Ectodermal cell (in vitro differentiated cells): ENCODE measurements at regions not wholly inside any gene's neighbourhood (a gene's known extent, or its start where the extent isn't known, plus 50 kb on each side); places are given as distances from the start of the nearest gene placed in this dataset.

ENCODE experiments used
- H3K27ac ChIP-seq: 2 replicates; pipeline ENCODE4 v1.7.0; 2013; ENCODE audit warnings: mild to moderate bottlenecking, low read depth, low read length; ENCODE audit not compliant: insufficient read depth, poor library complexity, severe bottlenecking
- H3K27me3 ChIP-seq: 2 replicates; pipeline ENCODE4 v1.7.0; 2013; ENCODE audit warnings: mild to moderate bottlenecking, low read length; ENCODE audit not compliant: insufficient read depth, control insufficient read depth, poor library complexity, severe bottlenecking
- H3K36me3 ChIP-seq: one replicate; pipeline ENCODE4 v1.7.0; 2013; ENCODE audit warnings: low read length; ENCODE audit not compliant: control insufficient read depth, insufficient read depth
- H3K4me1 ChIP-seq: one replicate; pipeline ENCODE4 v1.7.0; 2013; ENCODE audit warnings: low read length; ENCODE audit not compliant: control insufficient read depth, insufficient read depth
- H3K4me3 ChIP-seq: 2 replicates; pipeline ENCODE4 v1.7.0; 2013; ENCODE audit warnings: low read depth, low read length, control low read depth; ENCODE audit not compliant: insufficient read depth
- H3K9me3 ChIP-seq: 2 replicates; pipeline ENCODE4 v1.7.0; 2013; ENCODE audit warnings: mild to moderate bottlenecking, low read length, moderate library complexity; ENCODE audit not compliant: control insufficient read depth
- WGBS, 2 experiments: methylation state at CpG; one replicate each; pipeline ENCODE4 v1.1.7; 2013; ENCODE audit warnings: missing lambda C conversion rate in 2 of 2; 5-methylcytosine and 5-hydroxymethylcytosine counted together

- no peak overlapping the region for H3K27ac ChIP-seq
- no peaks in the 10 kb centered on the region for H3K36me3 ChIP-seq
- H3K4me1 ChIP-seq: peaks cover 9% of the 10 kb centered on the region
- H3K27me3 ChIP-seq: no peaks in the 10 kb centered on the region
- H3K9me3 ChIP-seq: no peaks in the 10 kb centered on the region
- 14 to 17% methylated on average over 1 of the region's 1 CpG for WGBS, 2 experiments
- no peak overlapping the region for H3K4me3 ChIP-seq
These were observed 557.5 kb upstream of the GOLIM4 start for GRCh38 chr3:168653255-168653654.

GRCh38 chr3:168648321-168648720, 552.6 kb upstream of the GOLIM4 start:
- Histone ChIP-seq H3K9me3 (no peaks in the 10 kb centered on the region), H3K27ac (no peak overlapping the region), H3K27me3 (no peaks in the 10 kb centered on the region), H3K4me3 (no peak overlapping the region), H3K36me3 (no peaks in the 10 kb centered on the region), H3K4me1 (peaks cover 9% of the 10 kb centered on the region)
- WGBS, 2 experiments: 94 to 96% methylated on average over 3 of the region's 3 CpGs

- no peak overlapping the region for H3K27ac ChIP-seq
- H3K36me3 ChIP-seq: no peaks in the 10 kb centered on the region
- no peaks in the 10 kb centered on the region for H3K9me3 ChIP-seq
- H3K27me3 ChIP-seq: no peaks in the 10 kb centered on the region
- H3K4me1 ChIP-seq: peaks cover 2% of the 10 kb centered on the region
- H3K4me3 ChIP-seq: no peak overlapping the region
These were observed 551.9 kb upstream of the GOLIM4 start for GRCh38 chr3:168647582-168647981.

GRCh38 chr3:168645180-168645579, 549.5 kb upstream of the GOLIM4 start:
- H3K27ac ChIP-seq: no peak overlapping the region
- no peaks in the 10 kb centered on the region for H3K9me3 ChIP-seq
- no peaks in the 10 kb centered on the region for H3K27me3 ChIP-seq
- no peaks in the 10 kb centered on the region for H3K36me3 ChIP-seq
- WGBS, 2 experiments: 95% methylated on average over 2 of the region's 2 CpGs
- no peak overlapping the region for H3K4me3 ChIP-seq
- H3K4me1 ChIP-seq: no peaks in the 10 kb centered on the region

GRCh38 chr3:168628549-168628948, 532.8 kb upstream of the GOLIM4 start:
- Histone ChIP-seq H3K4me1 (no peaks in the 10 kb centered on the region), H3K27ac (no peak overlapping the region), H3K36me3 (no peaks in the 10 kb centered on the region), H3K4me3 (no peak overlapping the region), H3K9me3 (no peaks in the 10 kb centered on the region), H3K27me3 (no peaks in the 10 kb centered on the region)

GRCh38 chr3:168625477-168625876, 529.8 kb upstream of the GOLIM4 start:
- Histone ChIP-seq H3K27ac (no peak overlapping the region), H3K4me1 (no peaks in the 10 kb centered on the region), H3K4me3 (no peak overlapping the region), H3K9me3 (no peaks in the 10 kb centered on the region), H3K36me3 (no peaks in the 10 kb centered on the region), H3K27me3 (no peaks in the 10 kb centered on the region)

GRCh38 chr3:168624892-168625448, 529.2 kb upstream of the GOLIM4 start:
- Histone ChIP-seq H3K4me3 (no peak overlapping the region), H3K36me3 (no peaks in the 10 kb centered on the region), H3K27ac (no peak overlapping the region), H3K9me3 (no peaks in the 10 kb centered on the region), H3K27me3 (no peaks in the 10 kb centered on the region), H3K4me1 (no peaks in the 10 kb centered on the region)
- WGBS, 2 experiments: 73 to 100% methylated on average over 1 of the region's 1 CpG

- Histone ChIP-seq H3K36me3 (no peaks in the 10 kb centered on the region), H3K9me3 (no peaks in the 10 kb centered on the region), H3K4me1 (no peaks in the 10 kb centered on the region), H3K27me3 (no peaks in the 10 kb centered on the region), H3K4me3 (no peak overlapping the region), H3K27ac (no peak overlapping the region)
These were observed 528.5 kb upstream of the GOLIM4 start for GRCh38 chr3:168624195-168624594.

- H3K9me3 ChIP-seq: no peaks in the 10 kb centered on the region
- no peak overlapping the region for H3K27ac ChIP-seq
- peaks cover 3% of the 10 kb centered on the region for H3K4me1 ChIP-seq
- no peaks in the 10 kb centered on the region for H3K36me3 ChIP-seq
- no peaks in the 10 kb centered on the region for H3K27me3 ChIP-seq
- H3K4me3 ChIP-seq: no peak overlapping the region
- 97 to 98% methylated on average over 3 of the region's 3 CpGs for WGBS, 2 experiments
These were observed 527.1 kb upstream of the GOLIM4 start for GRCh38 chr3:168622795-168623194.

- Histone ChIP-seq H3K9me3 (no peaks in the 10 kb centered on the region), H3K4me1 (peaks cover 15% of the 10 kb centered on the region), H3K27ac (no peak overlapping the region), H3K4me3 (no peak overlapping the region), H3K27me3 (no peaks in the 10 kb centered on the region), H3K36me3 (no peaks in the 10 kb centered on the region)
- 54 to 65% methylated on average over 4 to 5 of the region's 5 CpGs for WGBS, 2 experiments
These were observed 525.1 kb upstream of the GOLIM4 start for GRCh38 chr3:168620854-168621253.

GRCh38 chr3:168618827-168619470, 523.2 kb upstream of the GOLIM4 start:
- H3K27ac ChIP-seq: no peak overlapping the region
- WGBS, 2 experiments: 84 to 91% methylated on average over 3 of the region's 3 CpGs
- H3K36me3 ChIP-seq: no peaks in the 10 kb centered on the region
- H3K9me3 ChIP-seq: no peaks in the 10 kb centered on the region
- peaks cover 25% of the 10 kb centered on the region for H3K4me1 ChIP-seq
- H3K27me3 ChIP-seq: no peaks in the 10 kb centered on the region
- H3K4me3 ChIP-seq: no peak overlapping the region
